ENCODE measurements at regions not wholly inside any gene's neighbourhood (a gene's known extent, or its start where the extent isn't known, plus 50 kb on each side); places are given as distances from the start of the nearest gene placed in this dataset.

DNA sequence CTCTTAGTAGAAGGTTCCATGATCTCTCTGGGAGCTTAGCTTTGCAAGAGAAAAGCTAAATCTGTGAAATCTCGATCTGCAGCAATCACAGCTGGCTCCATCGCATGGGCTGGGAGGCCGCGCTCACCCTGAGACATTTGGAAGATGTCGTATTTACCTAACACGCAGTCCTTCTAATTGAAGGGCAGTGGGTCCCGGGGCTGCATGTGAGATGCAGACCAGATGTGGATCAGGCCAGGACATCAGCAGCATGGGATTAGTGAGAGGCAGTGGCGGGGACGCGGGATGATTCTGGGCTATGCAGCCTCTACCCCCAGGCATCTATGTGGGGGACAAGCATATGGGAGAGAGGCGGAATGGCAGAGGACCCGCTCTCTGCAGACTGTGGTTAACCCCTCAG, 312.4 kb upstream of the RTL1 start:
- Histone ChIP-seq H3K27ac (ENCODE audit: insufficient read depth, low read depth, low read length) (no peak overlapping the region), H3K9me3 (replicated peaks; ENCODE audit: control insufficient read depth, insufficient read depth, low read length) (no peaks in the 10 kb centered on the region), H3K27me3 (ENCODE audit: control insufficient read depth in 2 of 2, insufficient read depth in 2 of 2, low read length in 2 of 2) (no peaks in the 10 kb centered on the region), H3K9ac (replicated peaks; ENCODE audit: extremely low read depth, insufficient read depth, low read length) (no peak overlapping the region), H3K4me3 (replicated peaks in 1 of 3; ENCODE audit: insufficient read depth in 1 of 3, low read depth in 1 of 3, low read length in 3 of 3) (no peak overlapping the region), H3K79me2 (ENCODE audit: control insufficient read depth, insufficient read depth, low read length) (no peaks in the 10 kb centered on the region), H3K9me1 (replicated peaks; ENCODE audit: control insufficient read depth, extremely low read depth, insufficient read depth, low read length) (no peaks in the 10 kb centered on the region), H4K20me1 (replicated peaks; ENCODE audit: control insufficient read depth, extremely low read depth, insufficient read depth, low read length) (no peaks in the 10 kb centered on the region), H2AFZ (ENCODE audit: low read depth, low read length) (no peak overlapping the region), H3K4me2 (ENCODE audit: insufficient read depth, low read length) (no peak overlapping the region), H3K36me3 (ENCODE audit: control insufficient read depth in 2 of 2, extremely low read depth in 1 of 2, insufficient read depth in 2 of 2, low read length in 2 of 2) (no peaks in the 10 kb centered on the region), H3K4me1 (ENCODE audit: control insufficient read depth, extremely low read depth, insufficient read depth, low read length) (no peaks in the 10 kb centered on the region)
- no peak for DNase-seq (ENCODE audit: low read depth, low spot score)
- ChIA-PET CTCF (no interaction called here), POLR2A (no interaction called here)
- dilution Hi-C loops (cut with MboI; ENCODE audit: extremely low pct_ligation_motif_present, low sequenced_read_pairs): no loop called here
- no peak for FAIRE-seq
- intact Hi-C loops (cut with micrococcal nuclease): no loop called here
- BruUV-seq (replicated peaks): no TSS peak
- TF ChIP-seq POLR2AphosphoS5 (IDR thresholded peaks at IDR 0.05; ENCODE audit: insufficient read depth, low read depth, low read length) (no peak), FOS (IDR thresholded peaks at IDR 0.05; ENCODE audit: borderline replicate concordance, insufficient read depth, low read length) (no peak)

DNA sequence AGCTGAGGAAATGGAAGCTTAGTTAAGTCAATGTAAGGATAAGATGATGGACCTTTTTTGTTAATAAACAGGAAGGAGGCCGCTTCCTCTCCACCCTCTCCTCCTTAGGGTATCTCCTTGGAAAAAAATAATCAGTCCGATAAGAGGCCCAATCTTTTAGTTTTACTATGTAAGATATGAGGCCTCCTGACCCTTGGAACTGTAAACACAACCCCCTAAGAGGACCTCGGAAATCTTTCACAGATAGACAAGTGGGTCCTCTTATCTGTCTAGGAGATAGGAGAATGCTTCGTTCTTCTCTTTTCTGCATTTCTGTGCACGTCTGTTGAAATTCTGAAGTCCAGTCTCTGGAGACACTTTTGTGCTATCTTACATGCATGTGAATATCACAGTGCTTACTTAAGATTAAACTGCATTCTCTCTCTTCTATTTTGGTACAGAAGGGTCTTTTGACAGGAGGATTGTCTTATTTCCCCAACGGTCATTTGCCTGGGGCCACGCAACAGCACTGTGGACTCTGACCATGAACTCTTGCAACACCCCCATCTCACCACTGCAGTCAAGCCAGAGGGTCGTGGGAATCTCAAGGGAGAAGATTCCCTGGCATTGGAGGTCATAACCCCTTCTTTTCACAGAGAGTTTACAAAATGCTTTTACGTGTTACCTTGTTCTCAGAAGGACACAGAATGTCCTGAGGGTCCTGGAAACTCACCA, 313.0 kb upstream of the RTL1 start:
- POLR2A ChIA-PET: no interaction called here

More for the DNA sequence above, 313.0 kb upstream of the RTL1 start:
- Histone ChIP-seq H3K9me1 (replicated peaks; ENCODE audit: control insufficient read depth, extremely low read depth, insufficient read depth, low read length) (no peaks in the 10 kb centered on the region), H3K27ac (ENCODE audit: insufficient read depth, low read depth, low read length) (no peak overlapping the region), H3K36me3 (ENCODE audit: control insufficient read depth in 2 of 2, extremely low read depth in 1 of 2, insufficient read depth in 2 of 2, low read length in 2 of 2) (no peaks in the 10 kb centered on the region), H3K9ac (replicated peaks; ENCODE audit: extremely low read depth, insufficient read depth, low read length) (no peak overlapping the region), H4K20me1 (replicated peaks; ENCODE audit: control insufficient read depth, extremely low read depth, insufficient read depth, low read length) (no peaks in the 10 kb centered on the region), H3K79me2 (ENCODE audit: control insufficient read depth, insufficient read depth, low read length) (no peaks in the 10 kb centered on the region), H3K27me3 (ENCODE audit: control insufficient read depth in 2 of 2, insufficient read depth in 2 of 2, low read length in 2 of 2) (no peaks in the 10 kb centered on the region), H3K9me3 (replicated peaks; ENCODE audit: control insufficient read depth, insufficient read depth, low read length) (no peaks in the 10 kb centered on the region), H3K4me2 (ENCODE audit: insufficient read depth, low read length) (no peak overlapping the region), H3K4me3 (replicated peaks in 1 of 3; ENCODE audit: insufficient read depth in 1 of 3, low read depth in 1 of 3, low read length in 3 of 3) (no peak overlapping the region), H2AFZ (ENCODE audit: low read depth, low read length) (no peak overlapping the region), H3K4me1 (ENCODE audit: control insufficient read depth, extremely low read depth, insufficient read depth, low read length) (no peaks in the 10 kb centered on the region)
- intact Hi-C loops (cut with micrococcal nuclease): no loop called here
- CTCF ChIA-PET: no interaction called here
- dilution Hi-C loops (cut with MboI; ENCODE audit: extremely low pct_ligation_motif_present, low sequenced_read_pairs): no loop called here
- BruUV-seq (replicated peaks): no TSS peak
- FAIRE-seq: no peak
- TF ChIP-seq EZH2 (IDR thresholded peaks at IDR 0.05; ENCODE audit: borderline replicate concordance, low read depth, low read length, severe bottlenecking) (no peak), POLR2A (IDR thresholded peaks at IDR 0.05; ENCODE audit: low read depth, low read length) (no peak), POLR2AphosphoS5 (IDR thresholded peaks at IDR 0.05; ENCODE audit: insufficient read depth, low read depth, low read length) (no peak), MYC (IDR thresholded peaks at IDR 0.05; ENCODE audit: low read depth, low read length) (no peak), JUN (IDR thresholded peaks at IDR 0.05; ENCODE audit: borderline replicate concordance, insufficient read depth, insufficient read length, low read depth) (no peak)
- TF ChIP-seq, protein P1, sequence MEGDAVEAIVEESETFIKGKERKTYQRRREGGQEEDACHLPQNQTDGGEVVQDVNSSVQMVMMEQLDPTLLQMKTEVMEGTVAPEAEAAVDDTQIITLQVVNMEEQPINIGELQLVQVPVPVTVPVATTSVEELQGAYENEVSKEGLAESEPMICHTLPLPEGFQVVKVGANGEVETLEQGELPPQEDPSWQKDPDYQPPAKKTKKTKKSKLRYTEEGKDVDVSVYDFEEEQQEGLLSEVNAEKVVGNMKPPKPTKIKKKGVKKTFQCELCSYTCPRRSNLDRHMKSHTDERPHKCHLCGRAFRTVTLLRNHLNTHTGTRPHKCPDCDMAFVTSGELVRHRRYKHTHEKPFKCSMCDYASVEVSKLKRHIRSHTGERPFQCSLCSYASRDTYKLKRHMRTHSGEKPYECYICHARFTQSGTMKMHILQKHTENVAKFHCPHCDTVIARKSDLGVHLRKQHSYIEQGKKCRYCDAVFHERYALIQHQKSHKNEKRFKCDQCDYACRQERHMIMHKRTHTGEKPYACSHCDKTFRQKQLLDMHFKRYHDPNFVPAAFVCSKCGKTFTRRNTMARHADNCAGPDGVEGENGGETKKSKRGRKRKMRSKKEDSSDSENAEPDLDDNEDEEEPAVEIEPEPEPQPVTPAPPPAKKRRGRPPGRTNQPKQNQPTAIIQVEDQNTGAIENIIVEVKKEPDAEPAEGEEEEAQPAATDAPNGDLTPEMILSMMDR (IDR thresholded peaks at IDR 0.05; ENCODE audit: extremely low read depth in 1 of 2, insufficient read depth in 1 of 2, low read depth in 1 of 2, low read length in 2 of 2): no peak
- DNase-seq (ENCODE audit: low read depth, low spot score): no peak

Measured in endothelial cell of umbilical vein (primary cell).